ENCODE measurements at regions not wholly inside any gene's neighbourhood (a gene's known extent, or its start where the extent isn't known, plus 50 kb on each side); places are given as distances from the start of the nearest gene placed in this dataset.
A peak's percentile ranks its signal among the peaks of the same experiment; 100 is the strongest.

DNA sequence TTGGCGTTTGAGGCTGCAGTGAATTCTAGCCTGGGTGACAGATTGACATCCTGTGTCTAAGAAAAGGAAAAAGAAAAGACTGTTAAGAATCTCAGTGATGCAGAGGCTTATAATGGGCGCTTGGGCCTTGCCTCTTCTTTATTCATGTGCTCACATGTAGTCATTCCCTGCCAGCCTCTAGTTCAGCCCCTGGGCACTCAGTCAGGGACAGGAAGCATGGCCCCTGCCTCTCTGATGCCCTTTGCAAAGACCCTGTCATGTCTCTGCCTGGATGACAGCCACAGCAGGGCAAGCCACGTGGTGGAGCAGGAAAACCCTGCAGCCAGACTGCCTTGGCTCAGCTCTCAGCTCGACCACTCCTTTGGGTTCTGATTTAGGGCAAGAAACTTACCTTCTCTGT is 368.9 kb downstream of the RPS24 start:
- no peak for DNase-seq

DNA sequence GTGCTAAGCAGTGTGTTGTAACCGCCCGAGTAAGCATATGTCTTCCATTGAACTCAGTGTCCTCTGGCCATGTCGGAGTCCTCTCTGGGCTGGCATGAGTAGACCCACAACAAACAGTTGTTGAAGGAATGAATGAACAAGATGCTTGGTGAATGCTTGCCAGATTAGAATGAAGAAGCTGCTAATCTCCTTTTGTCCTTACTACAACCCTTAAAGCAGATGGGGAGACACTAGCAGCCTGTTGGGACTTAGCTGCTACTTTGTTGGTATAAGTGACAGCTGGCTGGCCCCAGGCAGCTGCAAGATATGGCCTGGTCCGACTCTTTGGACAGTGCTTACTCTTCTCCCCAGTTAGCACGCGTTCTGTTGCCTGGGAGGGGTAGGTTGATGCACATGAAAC is 370.1 kb downstream of the RPS24 start:
- DNase-seq = no peak

DNA sequence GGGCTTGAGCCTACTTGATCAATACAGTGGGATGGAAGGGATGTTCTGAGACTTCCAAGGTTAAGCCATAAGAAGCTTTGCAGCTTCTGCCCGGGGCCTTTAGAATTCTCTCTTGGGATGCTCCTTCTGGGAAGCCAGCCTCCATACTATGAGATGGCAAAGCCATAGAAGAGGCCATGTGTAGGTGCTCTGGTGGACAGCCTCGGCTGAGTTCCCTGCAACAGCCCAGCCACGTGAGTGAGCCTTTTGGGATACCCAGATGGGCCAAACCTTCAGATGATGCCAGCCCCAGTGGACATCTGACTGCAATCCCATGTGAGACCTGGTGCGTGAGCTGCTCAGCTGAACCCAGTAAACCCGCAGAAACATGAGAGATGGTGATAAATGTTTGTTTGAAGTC is 370.6 kb downstream of the RPS24 start:
- DNase-seq = no peak

DNA sequence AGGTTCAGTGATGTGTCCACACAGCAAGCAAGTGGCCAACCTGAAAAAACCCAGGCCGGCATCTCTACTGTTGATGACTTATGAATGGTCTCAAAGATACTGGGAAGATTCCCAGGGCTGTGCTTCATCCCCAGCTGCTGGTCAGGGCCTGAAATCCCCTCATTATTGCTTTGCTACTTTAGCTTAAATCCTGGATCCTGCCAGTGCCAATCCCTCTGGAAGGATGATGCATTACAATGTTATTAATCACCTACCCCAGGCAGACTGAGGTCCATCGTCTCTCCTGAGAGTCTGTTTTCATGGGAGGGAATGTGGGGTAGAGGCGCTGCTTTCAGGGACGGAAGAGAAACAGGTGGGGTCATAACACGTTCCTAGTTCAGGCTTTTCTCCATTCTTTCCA is 371.6 kb downstream of the RPS24 start:
- DNase-seq = no peak

DNA sequence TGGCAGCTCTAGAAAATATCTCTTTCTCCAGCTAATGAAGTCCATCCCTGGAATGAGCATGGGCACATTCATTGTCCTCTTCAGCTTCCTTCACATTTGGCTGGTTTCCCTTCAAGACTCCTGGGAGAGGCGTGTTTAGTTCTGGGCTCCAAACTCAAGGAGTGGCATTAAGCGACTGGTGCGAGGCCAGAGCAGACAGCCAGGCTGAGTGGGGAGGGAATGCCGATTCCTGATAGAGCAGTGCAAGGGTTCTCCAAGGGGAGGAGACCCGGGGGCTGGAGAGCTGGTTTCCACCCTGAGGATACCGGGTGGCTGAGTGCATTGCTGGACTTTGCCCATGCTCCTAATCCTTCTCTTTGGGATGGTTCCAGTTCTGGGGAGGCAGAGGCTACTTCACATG is 372.1 kb downstream of the RPS24 start:
- no peak for DNase-seq

DNA sequence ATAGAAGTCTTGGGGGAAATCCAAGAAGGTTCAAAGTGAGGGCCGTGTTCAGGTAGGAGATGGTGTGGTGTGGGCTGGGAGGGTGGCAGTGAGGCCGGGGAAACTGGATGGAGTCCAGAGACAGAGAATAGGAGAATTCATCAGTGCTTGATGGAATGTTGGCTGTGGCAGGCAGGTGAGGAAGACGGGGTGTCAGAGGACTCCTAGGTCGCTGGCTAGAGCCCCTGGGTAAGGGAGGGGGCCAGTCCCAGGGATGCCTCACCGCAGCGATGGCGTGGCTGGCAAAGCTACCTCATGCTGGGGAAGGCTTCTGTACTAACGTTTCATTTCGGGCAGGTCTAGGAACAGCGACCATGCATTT is 373.0 kb downstream of the RPS24 start:
- no peak for DNase-seq

DNA sequence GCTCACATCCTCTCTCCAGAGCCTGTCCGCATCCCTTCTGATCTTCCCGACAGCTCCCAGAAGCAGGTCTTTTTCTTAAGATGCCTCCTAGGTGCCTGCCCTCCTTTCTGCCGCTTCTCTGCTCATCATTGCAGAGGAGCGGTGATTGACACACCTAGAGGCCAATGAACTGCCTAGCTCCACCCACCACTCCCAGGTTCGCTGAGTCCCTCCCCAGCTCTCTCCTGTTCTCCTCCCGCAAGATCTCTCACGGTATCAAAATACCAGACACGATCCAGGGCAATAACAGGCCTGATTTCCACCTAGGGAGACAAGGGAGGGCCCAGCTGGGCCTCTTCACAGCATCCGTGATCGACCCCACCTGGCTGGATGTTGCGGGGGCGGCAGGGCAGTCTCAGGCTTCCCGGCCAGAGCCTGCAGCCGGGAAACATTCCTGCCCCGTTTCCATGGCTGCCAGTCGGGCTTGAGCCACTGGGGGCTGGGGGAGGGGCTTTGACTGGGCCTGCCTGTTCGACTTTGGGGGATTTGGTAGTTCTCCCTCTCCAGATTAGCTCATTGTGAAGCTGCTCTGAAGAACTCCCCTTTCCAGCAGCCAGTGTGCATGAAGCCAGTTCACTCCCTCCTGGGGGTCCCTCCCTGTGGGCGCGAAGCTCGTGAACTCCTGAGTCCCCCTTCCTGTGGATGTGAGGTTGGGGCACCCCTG is 373.5 kb downstream of the RPS24 start:
- DNase-seq = peak; percentile 64

DNA sequence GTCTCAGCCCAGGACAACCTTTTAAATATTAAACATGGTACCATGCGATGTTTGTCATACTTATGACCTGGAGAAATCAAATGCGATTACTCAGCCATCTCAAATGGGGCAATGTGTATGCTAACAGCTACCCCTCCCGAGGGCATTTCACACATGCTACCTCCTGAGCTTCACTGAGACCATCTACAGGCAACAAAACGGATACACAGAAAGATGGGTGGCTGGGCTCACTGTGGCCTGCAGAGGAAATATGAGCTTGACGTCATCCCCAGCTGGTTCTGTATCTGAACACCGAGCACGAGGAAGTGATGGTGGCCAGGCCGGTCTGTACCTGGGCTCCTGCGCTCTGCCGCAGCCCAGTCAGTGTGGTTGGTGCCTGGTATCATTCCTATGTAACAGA is 374.3 kb downstream of the RPS24 start:
- no peak for DNase-seq

DNA sequence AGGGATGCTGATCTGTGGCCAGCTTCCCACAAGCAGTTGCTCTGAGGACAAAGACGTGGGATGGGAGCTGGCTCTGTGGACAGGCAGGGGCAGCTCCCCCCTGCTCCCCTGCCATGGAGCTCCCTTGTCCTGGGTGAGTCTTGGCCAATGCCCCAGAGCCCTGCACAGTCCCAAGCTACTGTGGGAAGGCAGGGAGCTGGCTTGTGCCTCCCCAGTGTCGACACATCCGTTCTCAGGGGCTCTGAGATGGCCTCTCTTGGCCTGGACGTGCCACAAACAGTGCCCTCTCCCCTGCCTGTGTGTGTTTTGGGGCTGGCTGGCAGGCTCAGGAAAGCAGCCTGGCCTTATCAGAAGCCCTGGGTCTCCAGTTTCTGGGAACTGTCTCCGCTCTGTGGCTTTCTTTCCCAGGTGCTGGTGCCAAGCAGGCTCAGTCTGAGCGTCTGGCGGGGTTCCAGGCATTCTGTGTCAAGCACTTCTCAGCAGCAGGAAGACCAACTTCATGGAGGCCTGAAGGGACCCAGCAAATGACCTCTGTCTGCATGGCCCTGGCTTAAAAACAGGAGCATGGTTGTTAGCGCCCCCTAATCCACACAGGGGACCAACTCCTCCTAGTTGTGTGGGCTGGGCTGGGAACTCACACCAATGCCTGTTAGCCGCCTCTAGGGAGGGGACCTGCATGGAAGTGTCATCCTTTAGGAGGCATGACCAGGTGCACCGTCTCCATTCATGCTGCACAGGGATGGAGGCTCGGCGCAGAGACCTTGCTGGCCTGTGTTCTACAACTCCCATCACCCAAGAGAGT is 375.2 kb downstream of the RPS24 start:
- peak; percentile 55 for DNase-seq

DNA sequence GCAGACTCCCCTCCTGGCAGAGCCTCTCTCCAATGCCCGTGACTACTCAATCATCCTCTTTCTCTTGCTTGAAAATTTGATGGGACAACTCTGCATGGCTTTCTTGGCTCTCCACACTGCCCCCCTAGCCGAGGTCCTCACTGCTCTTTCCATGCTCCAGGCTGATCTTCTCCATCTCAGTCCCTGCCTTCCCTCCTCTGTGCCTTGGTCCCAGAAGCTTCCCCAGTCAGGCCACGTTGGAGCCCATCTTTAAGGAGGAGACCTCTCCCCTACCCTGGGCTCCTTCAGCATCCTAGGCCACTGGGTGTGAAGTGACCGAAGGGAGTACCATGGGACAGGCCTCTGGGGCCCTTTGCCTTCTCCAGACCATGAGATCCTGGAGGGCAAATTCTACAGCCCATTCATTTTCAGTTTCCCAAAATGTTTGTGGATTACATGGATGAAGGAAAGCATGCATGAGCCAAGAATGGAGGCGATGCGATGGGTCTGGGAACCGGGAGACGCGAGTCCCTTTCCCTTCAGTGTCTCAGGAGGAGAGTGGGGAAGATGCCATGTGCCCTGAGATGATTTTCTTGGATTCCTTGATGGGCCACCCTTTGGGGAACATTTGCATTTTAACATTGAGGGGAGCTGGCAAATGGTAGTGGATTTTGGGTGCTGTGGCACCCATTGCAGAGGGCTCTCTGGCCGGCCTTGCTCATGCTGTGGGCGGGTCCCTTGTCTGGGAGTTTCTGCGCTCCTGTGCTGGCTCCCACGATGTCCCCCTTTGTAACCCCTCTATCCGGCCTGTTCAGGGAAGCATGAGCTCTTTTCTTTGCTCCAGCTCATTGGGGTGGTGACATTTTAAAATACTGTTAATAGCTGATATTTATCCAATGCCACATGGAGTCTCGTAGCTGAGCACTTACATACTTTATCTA is 376.6 kb downstream of the RPS24 start:
- DNase-seq = no peak

DNA sequence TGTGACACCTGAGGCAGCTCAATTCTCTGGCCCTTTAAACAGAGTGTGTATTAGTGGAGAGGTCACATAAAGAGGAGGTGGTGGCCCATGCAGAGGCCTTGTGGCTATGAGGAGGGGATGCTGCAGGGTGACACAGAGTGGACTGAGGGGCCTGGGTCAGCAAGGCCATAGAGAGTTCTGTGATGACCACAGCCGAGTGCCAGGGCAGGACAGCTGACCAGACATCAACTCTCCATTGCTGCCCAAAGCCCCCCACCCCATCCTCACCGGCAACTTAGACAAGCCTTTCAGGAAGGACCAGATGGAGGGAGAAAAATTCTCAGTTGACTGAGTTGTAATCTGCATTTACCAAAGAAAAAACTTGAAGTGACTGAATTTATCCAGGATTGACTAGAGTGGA is 378.1 kb downstream of the RPS24 start:
- no peak for DNase-seq

DNA sequence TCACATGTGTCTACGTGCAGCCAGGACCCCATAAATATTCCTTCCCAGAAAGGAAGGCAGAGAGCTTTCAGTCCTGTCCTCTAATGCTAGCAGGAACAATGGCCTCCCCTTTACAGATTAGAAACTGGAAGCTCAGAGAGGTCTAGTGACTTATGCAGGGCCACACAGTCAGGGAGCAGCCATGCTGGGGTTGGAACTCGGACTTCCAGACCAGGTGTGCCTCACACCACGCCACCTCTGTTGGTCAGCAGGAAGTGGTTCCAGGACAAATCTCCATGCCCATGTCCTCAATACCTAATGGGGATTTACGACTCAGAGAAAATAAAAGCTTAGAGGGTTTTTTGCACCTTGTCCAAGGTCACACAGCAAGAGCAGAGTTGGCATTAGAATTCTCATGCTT is 378.9 kb downstream of the RPS24 start:
- no peak for DNase-seq

DNA sequence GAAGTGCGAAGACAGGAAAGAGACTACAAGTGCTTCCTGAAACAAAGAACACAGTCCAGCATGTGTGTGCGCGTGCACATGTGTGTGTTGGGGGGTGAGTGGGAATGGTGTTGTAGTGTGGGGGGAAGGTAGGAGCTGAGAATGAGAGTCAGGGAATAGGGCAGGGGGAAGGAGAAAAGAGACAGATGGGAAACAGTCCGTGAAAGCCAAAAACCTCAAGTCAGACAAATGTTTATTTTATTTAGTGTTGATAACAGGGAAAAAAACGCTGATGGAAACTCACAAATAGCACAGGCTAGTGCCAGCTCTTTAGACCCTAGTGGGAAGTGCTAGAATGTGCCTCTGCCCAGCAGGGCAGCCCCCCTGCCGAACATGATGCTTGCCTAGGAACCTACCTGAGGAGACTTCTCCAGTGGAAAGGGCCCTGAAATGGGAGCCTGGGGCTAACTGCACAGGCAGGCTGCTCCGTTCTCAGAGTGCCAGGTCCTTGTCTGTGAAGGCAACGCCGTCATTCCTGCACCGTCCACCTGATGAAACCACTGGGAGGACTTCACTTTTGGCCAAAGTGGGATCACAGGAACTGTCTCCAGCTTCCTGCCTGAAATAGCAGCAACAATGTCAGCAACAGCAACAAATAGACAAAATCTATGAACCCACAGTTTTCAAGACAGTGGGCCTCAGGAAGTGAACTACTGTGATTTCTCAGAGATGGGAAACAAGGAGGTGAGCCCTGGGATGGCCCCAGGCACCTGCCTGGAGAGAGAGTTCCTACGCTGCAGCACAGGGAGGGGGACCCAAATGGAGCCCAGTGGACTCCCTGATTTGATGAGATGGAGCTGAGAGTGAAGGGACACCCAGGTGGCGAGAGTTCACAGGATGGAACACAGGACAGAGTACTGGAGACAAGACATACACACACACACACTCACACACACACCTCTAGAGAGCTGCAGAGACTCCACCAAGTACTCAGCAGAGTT is 379.7 kb downstream of the RPS24 start:
- DNase-seq = no peak

DNA sequence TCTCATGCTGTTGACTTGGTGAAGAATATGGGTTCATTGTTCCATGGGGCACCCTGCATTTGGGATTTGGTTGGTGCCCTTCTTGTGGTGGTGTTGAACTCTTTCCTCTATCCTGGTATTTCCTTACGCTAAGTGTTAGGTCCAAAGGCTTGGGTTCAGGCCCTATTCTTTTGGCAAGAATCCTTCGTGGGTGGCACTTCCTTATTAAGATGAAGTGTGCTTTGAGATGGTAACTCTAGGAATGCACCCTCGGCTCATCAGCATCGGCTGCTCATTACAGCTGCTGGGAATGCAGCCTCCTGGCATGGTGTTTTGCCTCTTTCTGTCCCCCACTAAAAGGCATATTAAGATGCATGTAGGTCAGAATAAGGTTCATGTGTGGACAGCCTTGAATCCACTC is 380.7 kb downstream of the RPS24 start:
- no peak for DNase-seq

DNA sequence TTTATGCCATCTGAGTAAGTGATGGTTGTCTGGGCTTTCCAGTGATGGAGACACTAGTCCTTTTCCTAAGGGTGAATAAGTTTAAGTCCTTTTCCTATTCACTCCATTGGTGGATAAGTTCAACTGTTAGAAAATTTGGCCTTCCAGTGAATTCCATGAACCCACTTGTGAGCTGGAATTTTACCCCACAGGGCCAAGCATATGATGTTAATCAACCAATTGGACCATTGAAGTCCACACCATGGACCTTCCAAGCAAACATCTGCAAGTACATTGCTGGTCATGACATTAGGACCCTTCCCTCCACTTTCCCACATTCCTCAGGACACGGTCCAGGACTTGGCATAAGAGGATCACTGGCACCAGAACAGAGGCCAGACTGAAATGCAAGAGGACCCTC is 381.4 kb downstream of the RPS24 start:
- DNase-seq = no peak

DNA sequence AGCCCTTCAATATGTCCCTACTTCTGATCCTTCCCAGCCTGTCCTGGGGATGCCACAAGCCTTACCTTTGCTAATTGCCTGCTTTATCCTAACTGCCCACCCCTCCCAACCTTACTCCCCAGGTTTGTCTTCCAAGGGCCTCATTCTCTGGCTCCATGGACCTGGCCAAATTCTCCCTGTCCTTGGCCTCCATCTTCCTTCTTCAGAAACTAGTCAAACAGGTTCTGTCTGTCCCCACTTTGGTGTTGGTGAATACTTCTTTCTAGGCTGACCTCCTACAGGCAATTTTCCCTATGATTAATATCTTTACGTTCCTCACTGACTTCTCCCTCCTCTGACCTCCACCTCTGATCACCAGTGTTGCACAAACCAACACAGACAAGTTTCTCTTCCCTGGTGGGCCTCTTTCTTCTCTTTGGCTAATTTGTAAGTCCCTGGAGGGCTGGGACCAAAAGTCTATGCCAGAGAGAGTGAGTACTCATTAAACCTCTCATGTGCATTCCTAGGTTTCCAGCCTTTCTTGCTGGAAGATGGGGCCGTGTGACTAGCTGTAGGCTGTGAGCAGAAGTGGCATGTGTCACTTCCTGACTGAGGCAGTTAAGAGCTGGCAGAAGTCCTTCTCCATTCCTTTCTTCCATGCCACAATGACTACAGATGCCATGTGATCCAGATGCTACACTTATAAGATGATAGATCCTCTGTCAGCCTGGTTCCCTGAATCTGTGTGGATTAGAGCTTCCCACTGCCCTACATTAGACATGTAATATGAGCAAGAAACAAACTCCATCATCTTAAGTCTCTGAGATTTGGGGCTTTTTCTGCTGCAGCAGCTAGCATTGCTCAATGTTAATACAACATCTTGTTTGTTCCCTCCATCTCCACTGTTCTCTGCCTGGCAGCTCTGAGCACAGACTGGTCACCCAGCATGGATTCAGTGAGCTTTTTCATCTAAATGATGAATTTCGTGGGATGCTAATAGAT is 382.7 kb downstream of the RPS24 start:
- DNase-seq = no peak

DNA sequence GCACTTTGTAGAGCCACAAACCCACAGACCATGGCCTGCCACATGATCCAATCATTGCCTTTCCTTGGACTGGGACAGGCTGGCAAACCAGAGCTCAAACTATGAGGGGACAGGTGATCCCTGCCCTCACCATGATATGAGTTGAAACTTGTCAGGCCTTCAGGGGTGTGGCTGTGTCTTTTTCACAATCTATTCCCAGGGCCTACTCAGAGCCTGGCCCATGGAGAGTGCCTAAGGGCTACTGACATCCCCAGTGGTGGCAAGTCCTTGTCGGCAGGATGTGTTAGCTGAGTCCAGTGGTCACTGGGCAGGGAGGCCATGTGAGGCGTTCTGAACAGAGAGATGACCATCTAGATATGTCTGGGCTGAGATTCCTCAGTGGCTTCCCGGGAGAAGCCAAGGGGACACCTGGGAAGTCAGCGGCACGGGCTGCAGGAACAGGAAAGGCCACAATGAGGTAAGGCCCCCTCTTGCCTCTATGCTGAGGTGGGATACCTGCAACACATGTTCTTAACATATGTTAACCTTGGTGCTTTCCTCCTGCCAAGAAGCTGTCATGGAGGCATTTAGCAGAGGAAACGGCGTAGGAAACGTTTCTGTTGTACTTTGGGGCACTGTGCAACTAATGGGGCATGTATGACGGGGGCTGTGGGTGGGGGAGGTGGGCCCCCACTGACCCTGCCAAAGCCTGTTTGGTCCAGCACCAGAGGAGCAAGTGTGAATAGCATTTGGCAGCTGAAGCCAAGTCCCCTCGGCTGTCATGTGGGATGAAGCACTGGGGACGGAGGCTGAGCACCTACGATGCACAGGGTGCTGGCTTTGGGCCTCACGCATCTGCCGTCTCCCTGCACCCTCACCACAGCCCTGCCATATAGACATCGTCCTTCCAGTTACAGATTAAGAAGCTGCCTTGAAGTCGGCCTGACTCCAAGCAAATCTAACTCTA is 384.0 kb downstream of the RPS24 start:
- DNase-seq = no peak

DNA sequence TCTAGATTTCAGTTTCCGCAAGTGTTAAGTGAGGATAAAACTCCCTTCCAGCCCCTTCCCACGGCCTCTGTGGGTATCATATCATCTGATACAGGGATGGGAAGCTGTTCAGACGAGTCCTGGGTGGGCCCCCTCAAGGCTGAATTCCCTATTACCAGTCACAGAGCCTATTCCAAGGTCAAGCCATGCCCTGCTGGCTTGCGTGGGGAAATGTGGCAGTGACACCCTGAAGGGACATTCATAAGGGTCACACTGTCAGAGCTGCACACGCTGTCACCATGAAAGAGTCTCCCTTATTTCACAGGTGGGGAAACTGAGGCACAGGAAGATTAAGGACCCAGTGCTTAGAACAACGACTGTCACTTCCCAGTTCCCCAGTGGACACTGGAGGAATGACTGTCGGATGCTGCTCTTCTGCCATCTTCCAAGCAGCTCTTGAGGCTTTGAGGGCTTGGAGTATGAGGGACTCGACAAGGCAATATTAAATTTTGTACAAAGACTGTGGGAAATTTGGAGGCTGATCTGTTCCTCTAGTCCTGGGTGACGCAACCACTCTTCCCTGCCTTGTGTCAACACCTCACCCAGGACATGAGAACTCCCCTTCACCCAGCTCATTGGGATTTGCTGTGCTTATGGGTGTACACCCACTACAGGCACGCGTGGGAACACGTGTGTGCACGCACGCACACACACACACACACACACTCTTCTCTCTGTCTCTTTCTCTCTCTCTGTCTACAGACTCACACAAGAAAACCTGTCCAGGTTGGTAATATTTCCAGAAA is 386.0 kb downstream of the RPS24 start:
- no peak for DNase-seq

Measured in NCI-H1105 (cell line).